Mucosa of rectum (tissue), 2 donors: ENCODE measurements at regions not wholly inside any gene's neighbourhood (a gene's known extent, or its start where the extent isn't known, plus 50 kb on each side); places are given as distances from the start of the nearest gene placed in this dataset.

Source experiments
- H3K27ac ChIP-seq, 2 donors: one replicate each; pipeline ENCODE4 v1.7.0; 2013; ENCODE audit warnings: inconsistent platforms in 2 of 2, low read depth in 2 of 2, low read length in 2 of 2
- H3K27me3 ChIP-seq, 2 donors: one replicate each; pipeline ENCODE4 v1.7.0; 2013; ENCODE audit warnings: low read length in 2 of 2; ENCODE audit not compliant: control insufficient read depth in 2 of 2, insufficient read depth in 2 of 2
- H3K36me3 ChIP-seq, 2 donors: one replicate each; pipeline ENCODE4 v1.7.0; 2013; ENCODE audit warnings: low read length in 2 of 2; ENCODE audit not compliant: control insufficient read depth in 2 of 2, insufficient read depth in 2 of 2
- H3K4me1 ChIP-seq, 2 donors: one replicate each; pipeline ENCODE4 v1.7.0; 2013; ENCODE audit warnings: low read length in 2 of 2, mild to moderate bottlenecking in 1 of 2; ENCODE audit not compliant: control insufficient read depth in 2 of 2, insufficient read depth in 2 of 2
- H3K4me3 ChIP-seq, 2 donors: one replicate each; pipeline ENCODE4 v1.7.0; 2013; ENCODE audit warnings: low read length in 2 of 2
- H3K9ac ChIP-seq, 2 donors: one replicate each; pipeline ENCODE4 v1.7.0; 2013; ENCODE audit warnings: low read length in 2 of 2, low read depth in 1 of 2, mild to moderate bottlenecking in 1 of 2
- H3K9me3 ChIP-seq, 2 donors: one replicate each; pipeline ENCODE4 v1.7.0; 2013; ENCODE audit warnings: low read length in 2 of 2; ENCODE audit not compliant: control insufficient read depth in 2 of 2
- donor health status: healthy.
- donor health status: Normal muscosa, but diverticular disease.

GRCh38 chr2:134011936-134012586 lies 241.8 kb upstream of the MGAT5 start:
- Histone ChIP-seq H3K9ac (no peak overlapping the region), H3K27ac (no peak overlapping the region), H3K4me1 (no peaks in the 10 kb centered on the region), H3K4me3 (no peak overlapping the region), H3K36me3 (no peaks in the 10 kb centered on the region), H3K9me3 (no peaks in the 10 kb centered on the region), H3K27me3 (no peaks in the 10 kb centered on the region)

DNA sequence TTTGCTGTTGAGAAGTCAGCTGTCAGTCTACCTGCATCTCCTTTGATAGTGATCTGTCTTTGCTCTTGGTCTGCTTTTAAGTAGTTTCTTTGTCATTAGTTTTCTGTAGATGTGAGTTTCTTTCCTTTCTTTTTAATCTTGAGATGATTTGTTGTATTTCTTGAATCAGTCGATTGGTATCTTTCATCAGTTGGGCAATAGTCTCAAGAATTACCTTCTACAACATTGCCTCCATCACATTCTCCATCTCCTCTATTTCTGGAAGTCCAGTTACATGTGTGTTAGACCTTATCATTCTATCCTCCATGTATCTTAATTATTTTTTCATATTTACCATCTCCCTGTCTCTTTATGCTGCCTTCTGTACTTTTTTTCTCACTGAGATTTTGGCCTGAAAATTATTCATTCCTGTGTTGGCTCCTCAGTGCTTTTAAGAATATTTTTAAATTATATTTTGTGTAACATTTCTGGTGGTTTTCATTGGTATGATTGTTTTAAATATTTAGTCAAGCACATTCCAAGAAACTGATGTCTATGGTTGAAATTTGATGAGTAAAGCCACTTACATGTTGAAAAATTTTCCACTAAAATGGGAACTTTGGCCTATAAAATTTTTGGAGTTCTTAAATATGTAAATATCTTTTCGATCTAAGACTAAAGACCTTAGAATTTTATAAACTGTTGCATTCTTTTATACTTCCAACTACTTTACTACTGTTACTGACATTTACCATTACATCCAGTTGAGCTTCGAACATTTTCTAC lies 239.5 kb upstream of the MGAT5 start:
- no peak overlapping the region for H3K4me3 ChIP-seq
- H3K36me3 ChIP-seq: no peaks in the 10 kb centered on the region
- no peaks in the 10 kb centered on the region for H3K9me3 ChIP-seq
- no peak overlapping the region for H3K27ac ChIP-seq
- no peaks in the 10 kb centered on the region for H3K27me3 ChIP-seq
- no peaks in the 10 kb centered on the region for H3K4me1 ChIP-seq
- no peak overlapping the region for H3K9ac ChIP-seq

GRCh38 chr2:134019871-134020270 lies 234.0 kb upstream of the MGAT5 start:
- no peaks in the 10 kb centered on the region for H3K36me3 ChIP-seq
- H3K9ac ChIP-seq: no peak overlapping the region
- H3K4me1 ChIP-seq: no peaks in the 10 kb centered on the region
- H3K4me3 ChIP-seq: no peak overlapping the region
- H3K27me3 ChIP-seq: peaks cover 0 to 3% of the 10 kb centered on the region in 2 donors
- H3K9me3 ChIP-seq: no peaks in the 10 kb centered on the region
- no peak overlapping the region for H3K27ac ChIP-seq

DNA sequence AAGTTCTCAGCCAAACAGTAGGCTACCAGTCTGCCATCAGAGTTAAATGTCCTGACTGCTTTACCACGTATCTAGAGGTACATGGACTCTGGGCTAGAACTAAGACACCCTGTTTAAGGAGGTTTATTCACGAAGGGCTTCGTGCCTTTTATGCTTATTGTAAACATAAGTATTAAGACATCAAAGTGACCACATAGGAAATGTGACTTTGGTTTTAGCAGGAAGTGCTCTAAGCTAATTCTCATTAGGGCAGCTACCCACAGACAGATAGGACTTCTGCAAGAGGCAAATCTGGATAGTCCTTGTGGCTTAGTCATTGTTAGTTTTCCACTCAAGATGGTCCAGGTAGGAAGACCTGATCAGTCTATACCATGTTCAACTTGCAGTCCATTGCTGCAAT lies 233.3 kb upstream of the MGAT5 start:
- no peaks in the 10 kb centered on the region for H3K36me3 ChIP-seq
- no peak overlapping the region for H3K4me3 ChIP-seq
- H3K27ac ChIP-seq: no peak overlapping the region
- peaks cover 0 to 3% of the 10 kb centered on the region in 2 donors for H3K27me3 ChIP-seq
- no peaks in the 10 kb centered on the region for H3K9me3 ChIP-seq
- H3K4me1 ChIP-seq: no peaks in the 10 kb centered on the region
- H3K9ac ChIP-seq: no peak overlapping the region

DNA sequence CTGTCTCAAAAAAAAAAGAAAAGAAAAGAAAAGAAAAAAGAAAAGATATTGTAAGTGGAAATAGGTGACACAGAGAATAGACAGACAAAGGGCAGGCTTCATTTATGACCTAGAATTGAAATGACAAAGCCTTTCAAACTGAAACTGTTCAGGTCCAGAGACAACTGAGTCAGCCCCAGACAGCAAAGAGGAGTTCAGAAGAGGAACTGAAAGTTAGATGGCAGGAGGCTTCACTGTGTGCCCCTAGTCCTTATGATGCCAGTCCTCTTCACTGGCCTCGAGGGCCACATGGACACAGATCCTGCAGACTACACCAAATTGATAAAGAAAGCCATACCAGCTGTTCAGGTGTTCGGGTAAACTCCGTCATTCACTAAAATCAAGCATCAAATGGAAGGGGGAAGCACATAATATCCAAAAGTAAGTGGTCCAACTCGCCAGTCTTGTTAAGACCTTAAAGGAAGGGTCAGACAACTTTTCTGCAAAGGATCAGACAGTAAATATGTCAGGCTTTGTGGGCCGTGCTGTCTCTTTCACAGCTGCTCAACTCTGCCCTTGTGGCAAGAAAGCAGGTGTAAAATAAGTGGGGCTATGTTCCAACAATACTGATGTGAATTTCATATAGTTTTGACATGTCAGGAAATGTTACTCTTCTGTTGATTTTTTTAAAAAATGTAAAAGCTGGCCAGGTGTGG lies 231.9 kb upstream of the MGAT5 start:
- no peaks in the 10 kb centered on the region for H3K36me3 ChIP-seq
- no peaks in the 10 kb centered on the region for H3K9me3 ChIP-seq
- no peak overlapping the region for H3K27ac ChIP-seq
- no peak overlapping the region for H3K9ac ChIP-seq
- H3K4me1 ChIP-seq: no peaks in the 10 kb centered on the region
- no peak overlapping the region for H3K4me3 ChIP-seq
- H3K27me3 ChIP-seq: peaks cover 1 to 3% of the 10 kb centered on the region in 2 donors

- Histone ChIP-seq H3K27me3 (peaks cover 3 to 4% of the 10 kb centered on the region in 2 donors), H3K36me3 (no peaks in the 10 kb centered on the region), H3K27ac (no peak overlapping the region), H3K9me3 (no peaks in the 10 kb centered on the region), H3K9ac (no peak overlapping the region), H3K4me3 (no peak overlapping the region), H3K4me1 (no peaks in the 10 kb centered on the region)
These were observed 230.0 kb upstream of the MGAT5 start for GRCh38 chr2:134023854-134024253.

GRCh38 chr2:134027980-134028379 lies 225.9 kb upstream of the MGAT5 start:
- H3K27ac ChIP-seq: no peak overlapping the region
- no peak overlapping the region for H3K9ac ChIP-seq
- no peaks in the 10 kb centered on the region for H3K4me1 ChIP-seq
- H3K4me3 ChIP-seq: no peak overlapping the region
- no peaks in the 10 kb centered on the region for H3K36me3 ChIP-seq
- peaks cover 3 to 5% of the 10 kb centered on the region in 2 donors for H3K27me3 ChIP-seq
- H3K9me3 ChIP-seq: no peaks in the 10 kb centered on the region

DNA sequence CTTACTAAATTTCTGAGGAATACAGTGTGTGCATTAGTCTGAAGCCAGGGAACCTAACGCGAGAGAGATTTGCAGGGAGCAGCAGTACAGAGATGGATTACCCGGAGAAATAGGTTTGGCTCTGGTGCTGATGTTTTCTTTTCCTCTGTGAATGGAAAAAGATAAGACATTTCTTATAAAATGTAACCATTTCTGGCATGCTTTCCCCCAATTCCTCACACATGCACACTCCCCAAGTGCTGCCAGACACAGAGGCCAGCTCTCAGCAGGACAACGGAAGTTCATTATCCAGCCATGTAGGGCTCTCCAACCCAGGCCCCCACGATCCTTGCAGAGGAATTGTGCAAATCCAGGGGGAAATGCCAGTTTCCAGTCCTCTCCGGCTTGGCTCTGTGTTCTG lies 224.5 kb upstream of the MGAT5 start:
- Histone ChIP-seq H3K27me3 (peaks cover 0 to 5% of the 10 kb centered on the region in 2 donors), H3K27ac (no peak overlapping the region)

GRCh38 chr2:134031539-134031938 lies 222.3 kb upstream of the MGAT5 start:
- Histone ChIP-seq H3K9me3 (no peaks in the 10 kb centered on the region), H3K36me3 (no peaks in the 10 kb centered on the region), H3K4me1 (no peaks in the 10 kb centered on the region)

More for the DNA sequence above, 224.5 kb upstream of the MGAT5 start:
- Histone ChIP-seq H3K36me3 (no peaks in the 10 kb centered on the region), H3K9ac (no peak overlapping the region), H3K9me3 (no peaks in the 10 kb centered on the region), H3K4me1 (no peaks in the 10 kb centered on the region), H3K4me3 (no peak overlapping the region)

More at GRCh38 chr2:134031539-134031938, 222.3 kb upstream of the MGAT5 start:
- peaks cover 0 to 7% of the 10 kb centered on the region in 2 donors for H3K27me3 ChIP-seq
- no peak overlapping the region for H3K9ac ChIP-seq
- H3K4me3 ChIP-seq: no peak overlapping the region
- H3K27ac ChIP-seq: no peak overlapping the region
